Activated naive CD8-positive, alpha-beta T cell treated with anti-CD3 and anti-CD28 coated beads, Interleukin-2, amount 50 U/mL, for 24 hours (primary cell): ENCODE measurements at regions not wholly inside any gene's neighbourhood (a gene's known extent, or its start where the extent isn't known, plus 50 kb on each side); places are given as distances from the start of the nearest gene placed in this dataset.
A peak's percentile ranks its signal among the peaks of the same experiment; 100 is the strongest.

Experiments
- ATAC-seq: fragments of 150-1000 bp; cut with Tn5 transposase; one replicate; pipeline ENCODE4 v1.10.0; 2021
- DNase-seq: peaks from one replicate; pipeline ENCODE4 v3.0.0; 2021
- H3K27ac Mint-ChIP-seq: one replicate; pipeline ENCODE4 v1.8.0; 2021; ENCODE audit warnings: mild to moderate bottlenecking, mixed read lengths
- H3K27me3 Mint-ChIP-seq: one replicate; pipeline ENCODE4 v1.8.0; 2021; ENCODE audit warnings: mixed read lengths
- H3K36me3 Mint-ChIP-seq: one replicate; pipeline ENCODE4 v1.8.0; 2021; ENCODE audit warnings: low read depth, mixed read lengths
- H3K4me1 Mint-ChIP-seq: one replicate; pipeline ENCODE4 v1.8.0; 2021; ENCODE audit warnings: mixed read lengths
- H3K4me3 Mint-ChIP-seq: one replicate; pipeline ENCODE4 v1.8.0; 2021; ENCODE audit warnings: mild to moderate bottlenecking, moderate library complexity, mixed read lengths
- H3K9me3 Mint-ChIP-seq: one replicate; pipeline ENCODE4 v1.8.0; 2021; ENCODE audit warnings: mixed read lengths

DNA sequence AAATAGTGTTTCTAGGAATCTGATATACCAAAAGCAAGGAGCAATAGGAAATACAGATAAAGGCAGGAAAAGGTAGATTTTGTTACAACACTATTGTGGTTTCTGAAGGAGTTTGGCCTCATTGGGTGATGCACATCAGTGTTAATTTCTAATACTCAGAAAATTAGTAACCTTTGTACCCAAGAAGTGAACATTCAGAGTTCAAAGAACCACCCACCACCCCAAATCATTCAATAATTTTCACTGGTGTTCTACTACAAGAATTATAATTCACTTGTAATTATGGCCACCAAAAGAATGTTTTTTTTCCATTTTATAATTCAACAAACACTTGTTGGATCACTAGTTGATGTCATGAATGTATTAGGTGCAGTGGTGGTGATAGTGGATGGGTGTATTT, 183.3 kb downstream of the UBE2E3 start:
- no peaks in the 10 kb centered on the region for H3K27me3 Mint-ChIP-seq
- peak overlapping the region; percentile 7 for H3K4me3 Mint-ChIP-seq
- H3K9me3 Mint-ChIP-seq = peaks cover 34% of the 10 kb centered on the region
- H3K4me1 Mint-ChIP-seq = peaks cover 49% of the 10 kb centered on the region
- peaks cover 23% of the 10 kb centered on the region for H3K36me3 Mint-ChIP-seq
- ATAC-seq (no peak), DNase-seq (no peak)
- H3K27ac Mint-ChIP-seq = peak overlapping the region; percentile 10

DNA sequence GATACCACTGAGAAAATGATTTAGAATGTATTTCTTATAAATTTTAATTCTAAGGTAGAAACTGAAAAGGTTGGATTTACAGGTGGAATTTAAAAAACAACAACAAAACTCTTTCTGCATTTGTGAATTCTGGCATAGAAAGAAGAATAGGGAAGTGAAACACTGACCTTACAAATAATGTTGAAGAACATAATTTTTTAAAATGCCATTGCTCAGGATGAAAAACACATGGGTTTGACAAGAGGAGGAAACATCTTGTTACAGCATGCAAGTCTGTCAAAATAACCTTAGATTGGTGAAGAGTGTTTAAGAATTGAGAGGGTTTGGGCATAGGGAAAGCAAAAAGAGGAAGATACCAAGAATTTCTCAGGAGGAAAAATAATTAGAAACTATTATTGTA, 184.3 kb downstream of the UBE2E3 start:
- Mint-ChIP-seq H3K4me3 (peak overlapping the region; percentile 26), H3K36me3 (peaks cover 23% of the 10 kb centered on the region), H3K9me3 (peaks cover 30% of the 10 kb centered on the region), H3K27ac (peak overlapping the region; percentile 89), H3K4me1 (peaks cover 53% of the 10 kb centered on the region), H3K27me3 (no peaks in the 10 kb centered on the region)
- DNase-seq (no peak), ATAC-seq (no peak)

DNA sequence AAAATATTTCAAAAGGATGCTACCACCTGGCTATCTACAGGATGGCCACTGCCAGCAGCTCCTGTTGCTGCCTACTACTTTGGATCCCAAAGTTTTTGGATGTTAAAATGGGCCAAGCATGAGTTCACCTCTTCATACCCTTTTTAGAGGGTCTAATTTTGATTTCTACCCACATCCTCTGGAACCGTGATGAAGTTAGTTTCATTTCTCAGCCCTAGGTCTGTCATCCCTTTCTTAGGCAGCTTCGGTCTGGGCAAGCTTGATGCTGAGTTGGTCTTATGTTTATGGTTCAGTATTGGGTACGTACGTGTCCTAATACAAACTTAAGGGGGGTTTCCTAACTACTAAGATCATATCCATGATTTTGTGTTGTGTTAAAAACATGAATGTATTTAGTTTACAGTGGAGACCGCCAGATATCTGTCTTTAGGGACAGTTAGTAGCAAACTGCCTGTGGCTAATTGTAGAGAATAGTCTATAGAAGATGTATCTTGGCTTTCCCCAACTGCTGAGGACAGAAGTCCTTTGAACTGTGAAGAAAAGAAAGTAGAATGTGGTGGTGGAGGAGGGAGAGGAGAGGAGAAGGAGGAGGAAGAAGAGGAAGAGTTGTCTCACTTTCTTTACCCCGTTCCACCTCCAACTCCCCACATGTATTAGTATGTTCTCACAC, 184.9 kb downstream of the UBE2E3 start:
- peaks cover 27% of the 10 kb centered on the region for H3K9me3 Mint-ChIP-seq
- H3K27ac Mint-ChIP-seq = peak overlapping the region; percentile 89
- peak overlapping the region; percentile 26 for H3K4me3 Mint-ChIP-seq
- peak; percentile 82 for ATAC-seq
- DNase-seq = no peak
- peaks cover 23% of the 10 kb centered on the region for H3K36me3 Mint-ChIP-seq
- H3K27me3 Mint-ChIP-seq = no peaks in the 10 kb centered on the region
- peaks cover 59% of the 10 kb centered on the region for H3K4me1 Mint-ChIP-seq

DNA sequence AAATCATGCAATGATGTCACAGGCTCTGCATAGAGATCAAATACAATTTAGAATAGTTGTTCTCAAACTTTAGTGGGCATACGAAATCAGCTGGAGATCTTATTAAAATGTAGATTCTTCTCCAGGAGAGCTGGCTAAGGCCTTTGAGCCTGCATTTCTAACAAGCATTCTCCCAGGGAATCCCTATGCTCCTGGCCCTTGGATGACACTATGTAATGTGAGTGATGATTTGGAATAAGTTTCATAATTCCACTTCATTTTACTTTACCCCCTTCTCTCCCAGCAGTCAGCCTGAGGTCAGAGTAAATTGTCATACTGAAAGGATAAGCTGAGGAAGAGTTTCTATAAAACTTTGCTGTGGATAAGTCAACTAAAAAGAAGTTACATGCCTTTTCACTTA, 189.1 kb downstream of the UBE2E3 start:
- no peak for DNase-seq
- Mint-ChIP-seq H3K27me3 (no peaks in the 10 kb centered on the region), H3K27ac (peak overlapping the region; percentile 37), H3K9me3 (peaks cover 27% of the 10 kb centered on the region), H3K36me3 (peaks cover 23% of the 10 kb centered on the region), H3K4me1 (peaks cover 44% of the 10 kb centered on the region), H3K4me3 (no peak overlapping the region)
- no peak for ATAC-seq

DNA sequence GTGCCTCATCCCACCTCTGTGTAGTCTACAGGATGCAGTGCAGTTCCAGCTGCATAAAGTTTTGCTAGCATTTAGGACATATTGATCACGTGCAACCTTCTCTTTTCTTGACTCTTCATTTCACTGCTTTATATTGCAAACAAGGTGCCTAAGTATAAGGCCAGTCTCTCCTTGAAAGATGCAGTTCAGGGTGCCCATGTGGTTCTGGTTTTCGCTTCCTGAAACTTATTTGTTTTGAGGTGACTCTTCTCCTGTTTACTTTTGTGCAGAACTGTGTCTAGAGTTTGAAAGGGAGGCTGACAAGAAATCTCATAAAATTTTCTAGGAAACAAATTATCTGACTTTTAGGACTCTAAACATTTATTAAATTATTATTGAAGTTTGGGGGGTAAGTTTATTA, 189.9 kb downstream of the UBE2E3 start:
- Mint-ChIP-seq H3K36me3 (peaks cover 22% of the 10 kb centered on the region), H3K9me3 (peaks cover 27% of the 10 kb centered on the region), H3K4me1 (peaks cover 43% of the 10 kb centered on the region), H3K27ac (peak overlapping the region; percentile 53), H3K4me3 (peak overlapping the region; percentile 47), H3K27me3 (no peaks in the 10 kb centered on the region)
- ATAC-seq (no peak), DNase-seq (no peak)

DNA sequence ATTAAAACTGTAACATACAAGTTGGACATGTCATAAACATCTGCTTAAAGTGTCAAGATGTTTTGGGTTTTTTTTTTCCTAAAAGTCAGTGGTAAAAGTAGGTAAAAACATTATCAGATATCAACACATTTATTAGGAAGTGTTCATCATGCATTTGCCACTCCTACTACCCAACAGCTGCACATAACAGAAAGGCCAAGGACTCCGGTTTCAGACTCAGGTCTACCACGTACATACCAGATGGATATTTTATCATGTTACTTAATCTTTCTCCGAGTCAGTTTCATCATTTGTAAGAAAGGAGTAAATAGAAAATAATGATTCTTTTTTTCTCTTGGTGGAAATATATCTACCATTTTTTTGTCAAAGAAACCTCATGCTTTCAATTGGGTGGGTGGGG, 192.3 kb downstream of the UBE2E3 start:
- DNase-seq (no peak), ATAC-seq (no peak)
- H3K36me3 Mint-ChIP-seq = peaks cover 6% of the 10 kb centered on the region
- H3K4me3 Mint-ChIP-seq = no peak overlapping the region
- peaks cover 7% of the 10 kb centered on the region for H3K9me3 Mint-ChIP-seq
- no peak overlapping the region for H3K27ac Mint-ChIP-seq
- H3K27me3 Mint-ChIP-seq = no peaks in the 10 kb centered on the region
- H3K4me1 Mint-ChIP-seq = peaks cover 47% of the 10 kb centered on the region

DNA sequence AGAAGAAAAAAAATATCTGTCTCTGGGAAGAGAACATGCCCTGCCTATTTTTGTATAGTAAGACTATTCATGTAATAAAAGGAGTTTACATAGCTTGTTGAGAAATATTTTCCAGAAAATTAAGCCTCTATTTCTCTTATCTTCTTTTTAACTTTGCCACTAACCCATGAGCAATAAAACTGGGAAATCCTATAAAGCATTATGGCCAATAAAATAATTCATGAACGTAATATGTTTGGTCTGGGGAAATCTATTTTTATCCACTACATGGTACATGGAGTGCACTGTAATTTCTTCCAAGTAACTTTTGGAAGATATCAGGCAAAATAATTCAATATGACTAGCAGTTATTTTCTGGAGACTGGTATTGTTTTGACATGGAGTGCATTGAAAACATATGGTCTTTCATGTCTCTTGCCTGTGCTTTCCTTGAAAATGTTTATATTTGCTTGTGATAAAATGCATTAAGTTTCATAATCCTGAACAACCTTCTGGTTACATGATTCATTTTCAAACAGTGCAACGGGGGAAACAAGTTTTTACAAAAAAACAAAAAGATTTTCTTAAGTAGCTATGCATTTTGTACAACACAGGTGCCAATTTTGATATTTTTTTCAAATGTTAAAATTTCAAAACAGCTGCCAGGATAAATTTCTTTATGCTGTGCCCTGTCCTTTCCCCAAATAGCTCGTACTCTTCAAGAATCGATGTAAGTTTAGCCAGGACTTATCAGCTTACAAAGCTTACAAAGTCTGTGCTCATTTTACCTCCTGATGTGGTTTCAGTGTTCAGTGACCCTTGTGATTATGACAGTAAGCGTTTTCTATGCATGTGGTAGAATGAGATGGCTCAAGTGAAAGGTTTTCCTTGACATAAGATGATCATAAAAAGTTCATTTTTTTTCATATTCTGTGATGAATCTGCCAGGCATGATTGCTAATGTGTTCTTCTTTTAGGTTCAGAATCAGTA, 194.5 kb downstream of the UBE2E3 start:
- no peak for DNase-seq
- Mint-ChIP-seq H3K4me3 (no peak overlapping the region), H3K9me3 (peaks cover 4% of the 10 kb centered on the region), H3K36me3 (no peaks in the 10 kb centered on the region), H3K4me1 (peaks cover 63% of the 10 kb centered on the region), H3K27ac (no peak overlapping the region), H3K27me3 (no peaks in the 10 kb centered on the region)
- ATAC-seq = no peak

DNA sequence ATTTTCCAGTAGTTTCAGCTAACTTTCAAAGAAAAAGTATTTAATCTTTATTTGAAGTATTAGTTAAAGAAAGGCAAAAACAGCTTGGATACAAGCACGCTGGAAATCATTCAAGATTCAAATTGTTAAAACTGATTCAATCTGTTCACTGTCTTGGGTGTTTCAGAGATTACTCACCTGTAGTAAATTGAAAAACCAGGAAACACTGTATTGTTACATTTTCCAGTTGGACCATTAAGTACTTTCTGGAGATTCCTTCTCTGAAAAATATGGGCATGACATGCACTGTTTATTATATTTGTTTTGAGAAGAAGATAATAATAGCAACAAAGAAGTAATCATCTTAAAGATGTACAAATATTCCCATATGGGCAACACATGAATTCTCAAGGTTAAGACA, 196.1 kb downstream of the UBE2E3 start:
- Mint-ChIP-seq H3K36me3 (no peaks in the 10 kb centered on the region), H3K4me3 (no peak overlapping the region), H3K9me3 (peaks cover 5% of the 10 kb centered on the region), H3K27ac (no peak overlapping the region), H3K4me1 (peaks cover 51% of the 10 kb centered on the region), H3K27me3 (no peaks in the 10 kb centered on the region)
- ATAC-seq (no peak), DNase-seq (no peak)

DNA sequence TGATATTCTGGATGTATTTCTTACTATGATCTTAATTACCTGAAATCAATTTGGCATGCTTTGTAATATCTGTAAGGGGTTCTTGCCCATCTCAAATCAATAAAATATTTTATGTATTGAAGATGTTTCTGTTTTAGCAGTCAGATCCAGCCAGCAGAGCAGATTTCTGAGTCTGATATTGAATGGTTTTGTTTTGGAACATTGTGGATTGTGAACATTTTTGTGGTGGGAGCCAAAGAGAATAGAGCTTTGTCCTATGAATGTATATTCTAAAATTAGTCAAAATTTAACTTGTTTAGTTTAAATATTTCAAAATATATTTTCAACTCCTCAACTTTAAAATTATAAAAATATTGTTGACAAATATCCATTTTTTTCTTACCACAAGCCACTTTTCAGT, 197.0 kb downstream of the UBE2E3 start:
- peaks cover 5% of the 10 kb centered on the region for H3K9me3 Mint-ChIP-seq
- no peaks in the 10 kb centered on the region for H3K36me3 Mint-ChIP-seq
- H3K4me3 Mint-ChIP-seq = no peak overlapping the region
- DNase-seq (no peak), ATAC-seq (no peak)
- H3K27ac Mint-ChIP-seq = no peak overlapping the region
- peaks cover 51% of the 10 kb centered on the region for H3K4me1 Mint-ChIP-seq
- H3K27me3 Mint-ChIP-seq = no peaks in the 10 kb centered on the region

DNA sequence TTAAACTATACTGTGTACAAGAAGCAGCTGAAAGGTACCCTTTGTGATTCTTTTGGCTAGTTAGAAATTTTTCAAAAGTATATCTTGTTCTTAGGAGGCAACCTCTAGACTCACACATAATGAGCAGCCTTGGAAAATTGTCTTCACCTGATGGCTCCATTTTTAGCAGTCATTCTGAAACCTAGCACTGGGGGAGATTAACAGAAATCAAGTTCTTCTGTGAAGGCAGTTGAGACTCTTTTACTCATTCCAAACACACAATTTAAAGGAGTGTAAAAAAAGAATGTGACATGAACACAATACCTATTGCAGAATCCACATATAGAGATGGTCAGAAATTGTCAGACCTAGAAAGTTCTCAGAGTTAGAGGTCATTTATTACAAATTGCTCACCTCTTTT, 197.7 kb downstream of the UBE2E3 start:
- Mint-ChIP-seq H3K27me3 (no peaks in the 10 kb centered on the region), H3K36me3 (no peaks in the 10 kb centered on the region), H3K4me3 (peak overlapping the region; percentile 10), H3K27ac (peak overlapping the region; percentile 65), H3K4me1 (peaks cover 46% of the 10 kb centered on the region), H3K9me3 (peaks cover 5% of the 10 kb centered on the region)
- ATAC-seq (peak; percentile 72), DNase-seq (no peak)

DNA sequence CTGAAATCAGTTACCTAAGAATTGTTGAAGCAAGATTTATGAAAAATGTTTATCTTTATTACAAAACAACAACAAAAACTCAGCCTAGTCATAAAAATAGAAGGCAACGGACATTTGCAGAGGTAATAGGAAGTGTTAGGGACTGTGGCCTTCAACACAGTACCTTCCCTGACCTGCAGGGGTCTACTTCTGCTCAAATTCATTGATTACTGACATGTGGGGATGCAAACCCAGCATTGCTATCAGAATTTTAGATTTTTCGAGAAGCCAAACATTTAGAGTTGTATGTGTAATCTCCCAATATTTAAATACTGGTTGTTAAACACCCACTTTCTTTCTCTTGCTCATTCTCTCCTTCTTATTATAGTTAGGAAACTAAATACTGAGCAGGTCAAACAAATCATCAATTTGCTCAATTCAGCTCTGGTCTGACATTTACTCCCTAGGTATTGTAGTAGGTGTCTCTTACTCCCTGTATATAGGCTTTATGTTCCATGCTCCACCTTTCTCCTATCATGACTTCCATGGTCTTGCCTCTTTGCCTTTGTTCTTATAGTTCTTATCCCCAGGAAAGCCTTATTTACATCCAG, 198.5 kb downstream of the UBE2E3 start:
- ATAC-seq (peak; percentile 74), DNase-seq (peak; percentile 50)
- Mint-ChIP-seq H3K27ac (peak overlapping the region; percentile 62), H3K4me3 (no peak overlapping the region), H3K9me3 (peaks cover 5% of the 10 kb centered on the region), H3K4me1 (peaks cover 50% of the 10 kb centered on the region), H3K27me3 (no peaks in the 10 kb centered on the region), H3K36me3 (no peaks in the 10 kb centered on the region)

DNA sequence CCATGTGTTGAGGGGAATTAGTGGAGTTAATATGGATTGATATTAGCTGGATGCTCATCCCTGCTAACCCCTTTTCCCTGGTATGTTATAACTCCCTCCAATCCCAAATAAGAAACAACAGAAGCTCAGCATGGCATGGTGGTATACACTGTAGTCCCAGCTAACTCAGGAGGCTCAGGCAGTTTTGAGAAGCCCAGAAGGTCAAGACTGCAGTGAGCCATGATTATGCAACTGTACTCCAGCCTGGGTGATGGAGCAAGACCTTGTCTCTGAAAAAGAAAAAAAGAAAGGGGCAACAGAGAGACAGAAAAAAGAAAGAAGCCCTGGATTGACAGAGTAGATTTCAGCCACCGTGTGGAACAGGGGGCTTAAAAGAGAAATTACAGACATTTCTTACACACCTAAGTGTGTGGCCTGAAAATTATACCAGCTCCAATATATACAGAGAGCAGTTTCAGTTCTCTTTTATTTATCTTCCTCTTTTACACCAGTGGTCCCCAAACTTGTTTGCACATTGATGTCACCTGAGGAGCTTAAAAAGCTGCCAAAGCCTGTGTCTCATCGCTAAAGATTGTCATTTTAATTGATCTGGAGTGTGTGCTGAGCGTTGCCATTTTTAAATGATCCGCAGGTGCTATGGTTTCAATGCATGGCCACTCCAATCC, 203.6 kb downstream of the UBE2E3 start:
- H3K27ac Mint-ChIP-seq = no peak overlapping the region
- no peak for DNase-seq
- peaks cover 38% of the 10 kb centered on the region for H3K4me1 Mint-ChIP-seq
- H3K4me3 Mint-ChIP-seq = no peak overlapping the region
- no peaks in the 10 kb centered on the region for H3K36me3 Mint-ChIP-seq
- peaks cover 5% of the 10 kb centered on the region for H3K9me3 Mint-ChIP-seq
- ATAC-seq = no peak
- no peaks in the 10 kb centered on the region for H3K27me3 Mint-ChIP-seq

DNA sequence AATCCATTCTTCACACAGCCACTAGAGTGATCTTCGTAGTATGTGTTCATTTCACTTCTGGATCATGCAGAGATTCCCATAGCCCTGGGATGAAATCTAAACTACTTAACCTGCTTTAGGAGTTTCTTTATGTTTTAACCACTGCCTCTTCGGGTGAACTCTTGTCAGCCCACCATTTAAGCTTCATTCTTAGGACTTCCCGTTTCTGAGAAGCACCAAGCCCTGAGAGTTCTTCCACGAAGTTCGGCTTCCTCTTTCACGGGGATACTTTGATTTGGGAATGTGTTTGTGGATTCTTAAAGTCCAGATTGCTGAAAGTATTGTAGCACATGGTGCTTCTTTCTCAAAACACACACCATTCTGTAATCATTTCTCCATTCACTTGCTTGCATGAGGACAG, 205.0 kb downstream of the UBE2E3 start:
- H3K36me3 Mint-ChIP-seq = no peaks in the 10 kb centered on the region
- peak overlapping the region; percentile 14 for H3K4me3 Mint-ChIP-seq
- H3K4me1 Mint-ChIP-seq = peaks cover 33% of the 10 kb centered on the region
- no peak overlapping the region for H3K27ac Mint-ChIP-seq
- DNase-seq (no peak), ATAC-seq (no peak)
- H3K9me3 Mint-ChIP-seq = no peaks in the 10 kb centered on the region
- no peaks in the 10 kb centered on the region for H3K27me3 Mint-ChIP-seq

DNA sequence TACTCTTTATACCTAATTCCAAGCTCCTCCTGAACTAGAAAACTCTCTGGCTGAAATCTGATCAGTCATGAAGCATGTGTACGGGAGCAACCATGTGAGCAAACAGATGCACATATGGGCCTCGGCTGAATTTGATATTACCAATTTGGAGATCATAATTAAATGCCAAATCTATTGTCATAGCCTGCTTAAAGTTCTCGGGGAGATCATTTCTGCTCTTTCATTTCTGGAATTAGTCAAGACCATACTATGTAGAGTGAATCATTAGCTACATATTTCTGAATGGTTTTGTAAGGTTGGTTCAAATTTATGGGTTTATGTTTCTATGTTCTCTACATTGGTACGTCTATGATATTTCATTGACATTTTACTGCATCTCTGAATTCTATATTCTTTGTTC, 205.5 kb downstream of the UBE2E3 start:
- ATAC-seq (peak; percentile 53), DNase-seq (no peak)
- no peaks in the 10 kb centered on the region for H3K27me3 Mint-ChIP-seq
- no peak overlapping the region for H3K4me3 Mint-ChIP-seq
- H3K27ac Mint-ChIP-seq = no peak overlapping the region
- no peaks in the 10 kb centered on the region for H3K36me3 Mint-ChIP-seq
- H3K4me1 Mint-ChIP-seq = peaks cover 39% of the 10 kb centered on the region
- H3K9me3 Mint-ChIP-seq = no peaks in the 10 kb centered on the region
